GM21515 (cell line): ENCODE measurements at regions not wholly inside any gene's neighbourhood (a gene's known extent, or its start where the extent isn't known, plus 50 kb on each side); places are given as distances from the start of the nearest gene placed in this dataset.
"Not testable (repeated sequence)": the region's sequence is repeated elsewhere in the genome, so short reads cannot be mapped to it uniquely, and the experiment has no call there.

Experiments
- ATAC-seq: cut with Tn5 transposase; IDR thresholded peaks from one replicate; pipeline ENCODE4 v1.9.1; 2021; ENCODE audit not compliant: unreplicated experiment

DNA sequence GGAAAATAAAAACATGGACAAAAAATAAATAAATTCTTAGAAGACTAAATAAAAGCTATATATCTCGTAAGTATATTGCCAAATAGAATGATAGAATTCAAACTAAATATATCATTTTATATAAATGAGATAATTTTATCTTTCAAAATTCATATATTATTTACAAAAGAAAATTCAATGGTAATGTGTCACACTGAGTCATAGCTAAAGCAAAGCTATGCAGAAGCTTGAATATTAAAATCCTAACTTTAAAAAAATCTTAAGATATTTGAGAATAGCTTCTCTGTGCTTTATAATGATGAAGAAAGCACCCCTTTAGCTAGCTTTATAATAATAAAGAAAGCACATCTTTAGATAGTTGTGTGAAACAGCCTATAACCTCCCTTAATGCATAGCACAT is 1010.8 kb downstream of the OTOL1 start:
- no peak for ATAC-seq

DNA sequence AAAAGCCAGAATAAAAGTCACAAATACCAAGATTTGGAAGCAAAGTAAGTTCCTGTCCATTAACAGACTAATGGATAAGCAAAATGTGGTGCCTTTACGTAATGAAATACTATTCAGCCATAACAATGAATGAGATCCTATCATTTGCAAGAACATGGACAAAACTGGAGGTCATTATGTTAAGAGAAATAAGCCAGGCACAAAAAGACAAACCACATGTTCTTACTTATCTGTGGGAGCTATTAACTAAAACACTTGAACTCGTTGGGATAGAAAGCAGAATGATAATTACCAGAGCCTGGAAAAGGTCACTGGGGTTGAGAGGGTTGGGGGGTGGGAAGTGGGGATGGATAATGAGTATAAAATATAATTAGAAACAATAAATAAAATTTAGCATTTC is 1015.9 kb downstream of the OTOL1 start:
- no peak for ATAC-seq

DNA sequence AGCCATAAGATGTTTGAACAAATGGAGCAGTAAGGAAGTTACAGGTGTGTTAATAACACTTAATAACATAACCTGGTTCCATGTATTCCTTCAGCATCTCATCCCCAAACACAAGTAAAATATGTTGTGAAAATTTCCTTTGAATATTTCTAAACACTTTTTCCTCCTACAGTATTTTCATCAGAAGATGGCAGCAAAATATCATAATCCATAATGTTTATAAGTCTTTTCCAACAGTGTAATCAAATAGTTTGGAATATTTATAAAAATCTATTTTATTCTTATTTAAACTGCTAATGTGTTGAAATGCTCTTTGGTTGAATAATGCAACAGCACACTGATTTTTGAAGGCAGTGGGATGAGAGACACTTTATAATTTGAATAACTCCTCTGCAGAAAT is 1020.5 kb downstream of the OTOL1 start:
- no peak for ATAC-seq

DNA sequence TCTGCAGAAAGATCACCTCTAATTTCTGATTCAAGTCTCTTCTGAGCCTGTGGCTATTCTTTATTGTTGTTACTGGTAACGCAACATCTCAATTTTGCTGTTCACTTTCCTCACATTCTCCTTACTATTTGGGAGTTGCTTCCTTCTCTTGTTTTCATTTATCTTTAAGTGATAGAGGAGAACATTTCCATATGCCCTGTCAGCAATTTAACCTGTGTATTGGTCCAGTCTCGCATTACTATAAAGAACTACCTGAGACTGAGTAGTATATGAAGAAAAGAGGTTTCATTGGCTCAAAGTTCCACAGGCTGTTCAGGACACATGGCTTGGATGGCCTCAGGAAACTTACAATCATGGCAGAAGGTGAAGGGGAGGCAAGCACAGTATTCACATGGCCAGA is 1025.1 kb downstream of the OTOL1 start:
- no peak for ATAC-seq

DNA sequence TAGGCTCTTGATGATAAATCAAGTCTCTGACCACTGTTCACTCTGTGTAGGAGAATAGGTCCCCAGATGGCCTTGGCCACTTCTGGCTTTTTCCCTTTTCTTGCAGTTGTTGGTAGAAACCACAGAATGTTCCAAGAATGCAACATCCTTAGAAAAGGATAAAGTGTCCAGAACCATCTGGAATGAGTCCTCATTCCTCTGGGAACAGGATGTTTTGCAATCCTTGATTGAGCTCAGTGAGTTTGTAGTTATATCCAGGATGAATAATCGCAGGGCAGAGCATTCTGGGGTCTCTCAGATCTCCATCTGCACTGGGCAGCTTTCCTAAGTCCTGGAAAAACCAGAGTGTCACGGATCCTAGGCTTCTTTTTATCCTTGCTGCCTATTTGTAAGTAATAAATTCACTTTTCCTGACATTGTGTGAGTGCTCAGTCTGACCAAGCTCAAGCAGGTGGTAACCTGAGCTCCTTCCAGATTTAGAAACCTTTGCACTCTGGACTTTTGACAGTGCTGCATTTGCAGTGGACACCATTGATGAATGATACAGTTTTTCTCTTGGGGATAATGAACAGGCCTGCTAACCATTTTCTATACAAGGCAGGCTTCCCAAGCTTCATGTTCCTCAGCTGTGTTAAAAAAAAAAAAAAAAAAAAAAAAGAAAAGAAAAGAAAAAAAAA is 1028.6 kb downstream of the OTOL1 start:
- no peak for ATAC-seq

DNA sequence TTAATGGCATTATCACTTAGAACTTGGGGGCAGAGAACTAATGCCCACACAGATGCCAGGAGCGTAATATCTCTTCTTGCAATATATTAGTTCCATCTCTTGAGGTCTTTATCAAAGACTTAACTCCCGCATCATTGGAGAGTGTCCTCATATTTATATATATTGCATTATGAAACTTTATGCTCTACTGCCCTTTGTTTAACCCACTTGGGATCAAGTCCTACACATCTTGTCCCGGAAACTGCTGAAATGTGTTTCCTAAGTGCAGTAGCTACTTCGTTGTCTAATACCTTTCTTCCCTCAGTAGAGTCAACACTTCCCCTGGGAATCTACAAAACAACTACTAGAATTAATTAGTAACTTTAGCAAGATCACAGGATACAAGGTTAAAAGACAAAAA is 1029.2 kb downstream of the OTOL1 start:
- no peak for ATAC-seq

DNA sequence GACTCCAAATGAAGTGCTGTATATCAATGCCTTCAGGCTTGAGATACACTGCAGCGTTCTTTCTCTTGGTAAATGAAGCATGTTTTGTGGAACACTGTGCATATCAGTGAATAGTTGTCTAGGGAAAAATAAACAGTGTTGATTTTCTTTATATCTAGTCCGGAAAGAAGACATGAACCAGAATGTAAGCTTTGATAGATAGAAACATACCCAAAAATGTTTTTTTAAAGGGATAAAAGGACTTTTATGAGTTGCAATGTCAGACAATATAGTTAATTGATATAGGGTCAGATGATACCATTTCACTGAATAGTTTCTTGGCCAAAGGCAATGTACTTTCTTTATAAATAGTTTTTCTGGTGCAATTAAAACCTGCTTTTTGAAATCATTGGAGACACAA is 1037.8 kb downstream of the OTOL1 start:
- ATAC-seq = no peak

DNA sequence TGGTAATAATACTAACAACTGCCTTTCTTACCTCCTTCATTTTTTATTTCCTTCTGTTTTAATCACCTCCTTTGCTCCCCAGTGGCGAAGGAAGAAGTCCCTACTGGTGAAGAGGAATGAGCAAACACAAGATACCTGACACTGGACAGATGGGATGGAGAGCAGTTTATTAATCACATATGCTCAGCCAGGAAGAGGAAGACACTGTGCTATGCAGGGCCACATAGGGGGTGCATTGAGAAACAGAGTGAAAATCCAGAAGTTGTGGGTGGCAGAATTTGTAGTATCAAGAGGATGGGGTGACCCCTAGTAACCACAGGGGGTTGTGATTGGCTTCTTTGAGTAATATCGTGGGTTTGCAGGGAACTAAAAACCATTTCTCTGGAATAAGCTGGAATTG is 1041.9 kb downstream of the OTOL1 start:
- ATAC-seq = no peak

DNA sequence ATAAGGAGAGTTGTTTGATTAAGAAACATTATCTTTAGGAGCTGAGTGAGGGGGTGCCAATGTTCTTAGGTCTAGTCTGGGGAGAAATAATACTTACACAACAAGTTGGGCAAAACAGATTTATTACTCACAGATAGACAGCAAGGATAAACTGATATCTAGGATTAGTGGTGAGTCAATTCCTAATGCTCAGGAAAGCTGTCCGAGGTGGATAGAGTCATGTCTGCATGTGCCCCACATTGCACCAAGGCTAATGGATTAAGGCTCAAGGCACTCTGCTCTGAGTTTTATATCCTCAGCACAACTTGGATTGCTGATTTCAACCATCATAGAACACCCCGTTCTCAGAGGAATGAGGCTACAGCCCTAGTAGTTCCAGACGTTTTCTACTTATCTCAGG is 1042.3 kb downstream of the OTOL1 start:
- ATAC-seq = no peak

DNA sequence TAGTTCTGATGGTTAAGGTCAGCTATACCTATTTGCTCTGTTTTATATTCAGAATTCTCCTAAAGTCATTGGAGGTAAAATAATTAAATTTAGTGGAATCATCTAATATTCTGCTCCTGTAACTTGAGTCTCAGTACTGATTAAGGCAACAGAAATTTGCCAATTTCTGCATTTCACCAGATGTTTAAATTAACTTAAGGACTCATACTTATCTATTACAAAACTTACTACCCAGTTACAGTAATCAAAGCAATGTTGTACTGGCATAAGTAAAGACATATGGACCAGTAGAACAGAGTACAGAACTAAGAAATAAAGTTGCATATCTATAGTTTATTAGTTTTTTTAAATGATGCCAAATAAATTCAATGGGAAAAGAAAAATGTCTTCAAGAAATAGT is 1043.8 kb downstream of the OTOL1 start:
- ATAC-seq = no peak

DNA sequence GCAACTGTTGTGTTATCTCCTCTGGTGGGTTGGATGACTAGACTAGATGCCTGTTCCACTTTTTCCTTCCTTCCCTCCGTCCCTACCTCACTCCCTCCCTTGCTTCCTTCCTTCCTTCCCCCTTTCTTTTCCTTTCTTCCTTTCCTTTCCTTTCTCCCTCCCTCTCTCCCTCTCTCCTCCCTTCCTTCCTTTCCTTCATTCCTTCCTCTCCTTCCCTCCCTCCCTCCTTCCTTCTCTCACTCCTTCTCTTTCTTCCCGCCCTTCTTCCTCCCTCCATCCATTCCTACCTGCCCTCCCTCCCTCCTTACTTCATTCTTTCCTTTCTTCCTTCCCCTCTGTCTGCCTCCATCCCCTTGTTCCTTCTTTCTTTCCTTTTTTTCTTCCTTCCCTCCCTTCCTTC is 1045.3 kb downstream of the OTOL1 start:
- no peak for ATAC-seq

DNA sequence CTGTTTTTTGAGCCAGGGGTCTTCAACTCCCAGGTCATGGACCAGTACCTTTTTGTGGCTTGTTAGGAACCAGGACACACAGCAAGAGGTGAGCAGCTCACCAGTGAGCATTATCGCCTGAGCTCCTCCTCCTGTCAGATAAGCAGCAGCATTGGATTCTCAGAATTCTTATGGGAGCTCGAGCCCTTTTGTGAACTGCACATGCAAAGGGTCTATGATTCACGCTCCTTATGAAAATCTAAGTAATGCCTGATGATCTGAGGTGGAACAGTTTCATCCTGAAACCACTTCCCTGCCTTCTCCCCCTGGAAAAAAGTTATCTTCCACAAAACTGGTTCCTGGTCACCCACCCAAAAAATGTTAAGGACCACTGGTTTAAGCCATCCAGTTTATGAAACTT is 1047.6 kb downstream of the OTOL1 start:
- no peak for ATAC-seq

DNA sequence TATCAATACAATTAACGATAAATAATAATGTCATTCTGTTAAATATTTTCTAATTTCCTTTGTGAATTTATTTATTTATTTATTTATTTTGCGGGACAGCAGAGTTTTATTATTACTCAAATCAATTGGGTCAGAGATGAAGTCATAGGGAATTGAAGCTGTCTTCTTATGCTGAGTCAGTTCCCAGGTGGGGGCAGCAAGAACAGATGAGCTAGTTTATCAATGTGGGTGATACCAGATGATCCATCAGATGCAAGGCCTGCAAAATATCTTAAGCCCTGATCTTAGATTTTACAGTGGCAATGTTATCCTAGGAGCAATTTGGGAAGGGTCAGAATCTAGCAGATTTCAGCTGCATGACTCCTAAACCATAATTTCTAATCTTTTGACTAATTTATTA is 1050.3 kb downstream of the OTOL1 start:
- no peak for ATAC-seq

DNA sequence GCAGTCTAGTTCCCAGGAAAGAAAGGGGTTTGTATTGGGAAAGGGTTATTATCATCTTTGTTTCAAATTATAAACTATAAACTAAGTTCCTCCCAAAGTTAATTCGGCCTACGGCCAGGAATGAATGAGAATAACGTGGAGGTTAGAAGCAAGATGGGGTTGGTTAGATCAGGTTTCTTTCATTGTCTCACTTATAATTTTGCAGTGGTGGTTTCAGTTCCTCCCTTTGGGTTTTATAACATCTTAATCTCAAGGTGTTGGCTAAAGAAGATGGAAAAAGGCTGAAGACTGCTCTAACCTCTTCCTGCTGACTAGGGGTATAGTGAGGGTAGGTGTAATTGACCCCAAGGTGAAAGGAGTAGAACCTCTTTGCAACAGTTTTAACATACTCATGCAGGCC is 1050.7 kb downstream of the OTOL1 start:
- no peak for ATAC-seq

DNA sequence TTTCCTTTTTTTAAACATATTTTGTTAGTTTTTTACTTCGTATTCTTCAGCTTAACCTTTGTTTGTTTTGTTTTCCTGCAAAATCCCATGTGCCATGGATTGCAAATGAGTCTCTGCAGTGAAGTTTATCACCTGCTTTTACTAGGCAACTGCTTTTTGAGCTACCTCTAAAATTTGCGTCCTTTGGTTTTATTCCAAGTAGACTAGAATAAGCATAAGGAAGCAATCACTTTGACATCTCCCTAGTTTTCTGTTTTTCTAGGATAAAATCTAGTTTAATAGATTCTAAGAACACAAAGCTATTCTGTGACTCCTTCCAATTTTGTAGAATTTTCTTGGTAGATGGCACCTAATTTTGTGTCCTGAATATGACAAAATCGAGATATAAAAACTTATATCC is 1059.2 kb downstream of the OTOL1 start:
- ATAC-seq = no peak

DNA sequence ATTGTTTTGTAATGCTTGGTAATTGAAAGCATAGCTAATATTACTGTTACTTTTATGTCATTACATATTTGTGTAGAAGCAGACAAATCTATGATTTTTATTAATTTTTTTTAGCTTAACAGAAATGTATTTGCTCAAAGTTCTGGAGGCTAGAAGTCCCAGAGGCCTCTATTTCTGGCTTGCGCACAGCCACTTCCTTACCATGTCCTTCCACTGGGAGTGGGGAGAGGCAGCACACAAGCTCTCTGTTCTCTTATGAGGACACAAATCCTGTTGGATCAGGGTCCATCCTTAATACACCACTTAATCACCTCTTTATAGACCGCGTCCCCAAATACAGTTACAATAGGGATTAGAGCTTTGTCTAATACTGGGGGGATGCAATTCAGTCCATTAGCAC is 1061.4 kb downstream of the OTOL1 start:
- no peak for ATAC-seq

DNA sequence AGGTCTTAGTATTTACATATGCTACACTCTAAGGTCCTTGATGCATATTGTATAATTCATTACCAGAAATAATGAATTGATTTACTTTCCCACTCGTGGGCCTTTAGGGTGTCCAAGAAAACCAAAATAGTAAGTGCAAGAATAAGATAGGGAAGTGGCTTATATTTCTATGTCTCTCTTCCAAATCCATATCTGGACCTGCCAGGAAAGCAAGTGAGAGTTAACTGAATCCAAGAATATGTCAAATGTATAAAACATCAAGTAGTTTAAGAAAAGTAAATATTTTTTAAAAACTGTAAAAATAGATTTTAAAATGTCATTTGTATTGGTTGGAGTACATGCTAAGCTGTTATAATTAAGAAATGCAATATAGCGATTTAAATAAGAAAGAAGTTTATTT is 1072.1 kb downstream of the OTOL1 start:
- ATAC-seq = no peak

DNA sequence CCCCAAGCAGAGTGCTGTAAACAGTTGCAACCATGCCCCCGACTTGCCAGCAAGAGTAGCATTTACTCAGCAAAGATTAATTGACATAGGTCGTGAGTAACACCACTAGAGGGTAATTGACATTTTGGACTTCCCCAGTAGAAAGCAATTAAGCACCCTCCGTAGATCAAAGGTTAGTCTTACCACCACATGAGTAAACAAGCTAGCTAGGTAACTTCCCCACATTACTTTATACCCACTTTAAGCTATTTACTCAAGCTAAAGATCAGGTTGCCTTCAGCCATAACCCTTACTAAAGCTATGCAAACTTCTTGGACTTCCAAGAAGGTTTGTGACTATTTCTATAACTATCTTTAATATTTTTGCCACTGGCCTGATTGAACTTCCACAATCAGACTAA is 1072.7 kb downstream of the OTOL1 start:
- no peak for ATAC-seq

DNA sequence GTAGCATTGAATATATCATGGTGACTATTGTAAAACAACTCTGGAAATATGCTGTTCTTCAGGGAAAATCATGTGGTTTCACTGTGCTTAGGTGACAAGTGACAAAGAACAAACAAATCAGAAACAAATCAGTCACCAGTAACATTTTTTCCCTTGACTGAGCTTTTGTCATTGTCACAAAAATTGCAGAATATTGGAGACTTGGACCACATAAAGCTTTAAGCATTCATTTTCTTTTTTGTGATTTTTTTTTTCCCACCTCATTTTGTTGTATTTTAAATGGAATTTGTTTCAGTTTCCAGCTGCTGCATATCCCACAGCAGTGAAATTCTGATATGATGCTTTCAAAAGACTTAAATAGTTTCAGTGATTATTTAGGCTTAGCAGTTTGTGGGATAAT is 1088.4 kb downstream of the OTOL1 start:
- no peak for ATAC-seq

DNA sequence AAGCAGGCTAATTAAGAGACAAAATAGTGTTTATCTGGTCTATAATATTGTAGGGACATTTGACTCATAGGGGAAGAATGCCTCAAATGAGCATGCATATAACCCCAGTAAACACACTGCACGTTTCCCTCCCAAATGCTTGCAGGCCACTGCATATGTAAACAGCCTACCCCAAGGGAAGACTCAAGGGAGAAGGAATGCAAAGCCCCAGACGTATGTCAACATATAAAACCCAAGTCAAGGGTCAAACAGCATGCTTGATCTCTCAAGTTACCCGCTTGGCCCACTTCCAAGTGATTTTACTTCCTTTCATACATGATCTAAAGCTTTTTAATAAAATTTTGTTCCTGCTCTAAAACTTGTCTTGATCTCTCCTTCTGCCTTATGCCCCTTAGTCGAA is 1090.0 kb downstream of the OTOL1 start:
- ATAC-seq = no peak

DNA sequence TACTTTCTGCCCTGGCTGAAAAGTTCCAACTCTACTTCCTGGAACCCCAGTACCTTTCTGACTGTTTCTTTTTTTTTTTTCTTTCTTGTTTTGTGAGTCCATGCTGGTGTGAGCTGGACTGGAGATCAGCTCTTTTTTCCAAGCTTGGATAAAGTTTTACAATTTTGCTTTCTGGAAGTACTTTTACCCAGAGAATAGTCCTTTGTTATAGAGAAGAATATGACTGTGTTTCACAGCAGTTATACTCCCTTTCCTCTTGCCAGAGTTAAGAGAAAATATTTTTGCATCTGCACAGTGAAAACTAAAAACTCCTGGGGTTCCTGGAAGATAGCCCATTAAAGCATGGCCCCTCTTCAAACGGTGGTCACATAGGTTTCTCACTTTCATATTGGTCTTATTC is 1100.6 kb downstream of the OTOL1 start:
- no peak for ATAC-seq

DNA sequence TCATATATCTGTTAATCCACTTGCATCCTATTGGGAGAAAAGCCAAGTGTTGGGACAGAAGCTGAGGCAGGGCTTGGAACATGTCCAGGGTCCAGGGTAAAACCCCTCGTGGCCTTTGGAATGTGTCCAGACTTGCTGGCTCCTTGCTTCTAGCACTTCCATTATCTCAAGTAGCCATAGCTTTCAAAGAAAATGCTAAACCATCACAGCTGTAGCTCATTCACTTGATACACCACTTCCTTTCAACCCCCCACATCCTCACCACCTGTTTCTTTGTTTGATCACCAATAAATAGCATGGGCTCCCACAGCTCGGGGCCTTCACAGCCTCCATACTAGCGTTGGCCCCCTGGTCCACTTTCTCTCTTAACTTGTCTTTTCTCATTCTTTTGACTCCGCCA is 1101.9 kb downstream of the OTOL1 start:
- ATAC-seq = not testable (repeated sequence)

DNA sequence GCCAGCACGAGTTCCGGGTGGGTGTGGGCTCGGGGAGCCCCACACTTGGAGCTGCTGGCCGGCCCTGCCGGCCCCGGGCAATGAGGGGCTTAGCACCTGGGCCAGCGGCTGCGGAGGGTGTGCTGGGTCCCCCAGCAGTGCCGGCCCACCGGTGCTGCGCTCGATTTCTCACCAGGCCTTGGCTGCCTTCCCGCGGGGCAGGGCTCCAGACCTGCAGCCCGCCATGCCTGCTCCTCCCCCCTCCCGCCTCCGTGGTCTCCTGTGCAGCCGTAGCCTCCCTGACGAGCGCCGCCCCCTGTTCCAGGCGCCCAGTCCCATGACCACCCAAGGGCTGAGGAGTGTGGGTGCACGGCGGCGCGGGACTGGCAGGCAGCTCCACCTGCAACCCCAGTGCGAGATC is 1103.1 kb downstream of the OTOL1 start:
- ATAC-seq = not testable (repeated sequence)
